IMR-90 (cell line): ENCODE measurements at regions not wholly inside any gene's neighbourhood (a gene's known extent, or its start where the extent isn't known, plus 50 kb on each side); places are given as distances from the start of the nearest gene placed in this dataset.

Experiments
- ATAC-seq: fragments of 200-7000 bp; cut with Tn5 transposase; 2 replicates; pipeline ENCODE4 v1.9.1; 2020; ENCODE audit warnings: low read depth, mild to moderate bottlenecking, moderate library complexity
- BruUV-seq: library from RNA; stranded (reverse); fragments of 400-500 nt; replicated peaks from 2 replicates; lab custom pipeline; 2021; lab: Mats Ljungman, UMichigan
- CTCF ChIA-PET: fragments of 300-600 bp; formaldehyde crosslinking; extraction: SDS; loops from one replicate; lab custom pipeline; 2021; ENCODE audit warnings: antibody characterized with exemption; lab: Yijun Ruan, JAX
- POLR2A ChIA-PET: fragments of 300-600 bp; sonication (Branson Sonifier 250); formaldehyde crosslinking; loops from one replicate; lab custom pipeline; 2022; ENCODE audit warnings: antibody characterized with exemption; ENCODE audit not compliant: unreplicated experiment; lab: Charles Lee
- DNase-seq: peaks from one replicate; pipeline ENCODE4 v3.0.0; 2013
- H2AFZ ChIP-seq: replicated peaks from 2 replicates; pipeline ENCODE3; 2013; ENCODE audit warnings: low read length, mild to moderate bottlenecking; ENCODE audit not compliant: poor library complexity
- H2AK5ac ChIP-seq: 2 replicates; pipeline ENCODE4 v1.6.1; 2013; ENCODE audit warnings: low read depth, low read length, inconsistent platforms
- H2AK9ac ChIP-seq: replicated peaks from 2 replicates; pipeline ENCODE3; 2013; ENCODE audit warnings: mild to moderate bottlenecking, low read depth, low read length, moderate library complexity; ENCODE audit not compliant: poor library complexity
- H2BK120ac ChIP-seq: 2 replicates; pipeline ENCODE4 v1.6.1; 2013; ENCODE audit warnings: low read depth, low read length, inconsistent platforms
- H2BK15ac ChIP-seq: 3 replicates; pipeline ENCODE4 v1.6.1; 2013; ENCODE audit warnings: low read depth, low read length, inconsistent platforms
- H2BK20ac ChIP-seq: 2 replicates; pipeline ENCODE4 v1.6.1; 2013; ENCODE audit warnings: low read depth, mild to moderate bottlenecking, inconsistent platforms, low read length, moderate library complexity
- H2BK5ac ChIP-seq: 2 replicates; pipeline ENCODE4 v1.6.1; 2013; ENCODE audit warnings: mild to moderate bottlenecking, low read depth, low read length, inconsistent platforms; ENCODE audit not compliant: poor library complexity, severe bottlenecking
- H3K14ac ChIP-seq: replicated peaks from 2 replicates; pipeline ENCODE4 v1.6.1; 2013; ENCODE audit warnings: low read depth, low read length, inconsistent platforms
- H3K18ac ChIP-seq: 2 replicates; pipeline ENCODE4 v1.6.1; 2013; ENCODE audit warnings: low read depth, low read length, control low read depth
- H3K23ac ChIP-seq: 2 replicates; pipeline ENCODE4 v1.6.1; 2013; ENCODE audit warnings: low read depth, low read length, inconsistent platforms
- H3K27ac ChIP-seq: 2 replicates; pipeline ENCODE4 v1.5.1; 2013; ENCODE audit warnings: mild to moderate bottlenecking, control low read depth, low read length; ENCODE audit not compliant: insufficient read depth
- H3K27me3 ChIP-seq: 2 replicates; pipeline ENCODE4 v1.6.1; 2013; ENCODE audit warnings: low read length; ENCODE audit not compliant: control insufficient read depth, insufficient read depth
- H3K36me3 ChIP-seq: 2 replicates; pipeline ENCODE4 v1.6.1; 2013; ENCODE audit warnings: low read length, mixed read lengths; ENCODE audit not compliant: control insufficient read depth, insufficient read depth
- H3K4ac ChIP-seq: 2 replicates; pipeline ENCODE4 v1.6.1; 2013; ENCODE audit warnings: low read depth, low read length, inconsistent platforms
- H3K4me1 ChIP-seq: 2 replicates; pipeline ENCODE4 v1.6.1; 2013; ENCODE audit warnings: low read length, mixed read lengths; ENCODE audit not compliant: control insufficient read depth, insufficient read depth
- H3K4me2 ChIP-seq: 2 replicates; pipeline ENCODE4 v1.6.1; 2013; ENCODE audit warnings: low read depth, mild to moderate bottlenecking, control low read depth, low read length, moderate library complexity
- H3K4me3 ChIP-seq: 2 replicates; pipeline ENCODE4 v1.5.1; 2013; ENCODE audit warnings: low read depth, mild to moderate bottlenecking, control low read depth, low read length, moderate library complexity; ENCODE audit not compliant: insufficient read depth
- H3K56ac ChIP-seq: 2 replicates; pipeline ENCODE4 v1.6.1; 2013; ENCODE audit warnings: low read length, inconsistent platforms; ENCODE audit not compliant: insufficient read depth; ENCODE audit errors: extremely low read depth
- H3K79me1 ChIP-seq, 2 experiments: 2 replicates each; pipeline ENCODE4 v1.6.1; 2013; ENCODE audit warnings: low read length in 2 of 2, inconsistent platforms in 1 of 2, low read depth in 1 of 2
- H3K9ac ChIP-seq: 2 replicates; pipeline ENCODE4 v1.6.1; 2013; ENCODE audit warnings: low read depth, low read length, control low read depth
- H3K9me1 ChIP-seq: 2 replicates; pipeline ENCODE4 v1.6.1; 2013; ENCODE audit warnings: low read length, inconsistent platforms; ENCODE audit not compliant: insufficient read depth
- H3K9me3 ChIP-seq: 2 replicates; pipeline ENCODE4 v1.6.1; 2013; ENCODE audit warnings: low read length; ENCODE audit not compliant: control insufficient read depth, insufficient read depth
- H4K20me1 ChIP-seq: 2 replicates; pipeline ENCODE4 v1.6.1; 2013; ENCODE audit warnings: low read length, inconsistent platforms; ENCODE audit not compliant: insufficient read depth
- H4K5ac ChIP-seq: 2 replicates; pipeline ENCODE4 v1.6.1; 2013; ENCODE audit warnings: mild to moderate bottlenecking, low read depth, low read length, control low read depth
- H4K8ac ChIP-seq, 2 experiments: 2 replicates each; pipeline ENCODE4 v1.6.1; 2013; ENCODE audit warnings: low read depth in 2 of 2, low read length in 2 of 2, control low read depth in 1 of 2, inconsistent platforms in 1 of 2
- H4K91ac ChIP-seq: 2 replicates; pipeline ENCODE4 v1.6.1; 2013; ENCODE audit warnings: low read depth, low read length, inconsistent platforms; ENCODE audit not compliant: insufficient read depth
- BHLHE40 ChIP-seq: fragments of 150-350 bp; IDR thresholded peaks from 2 replicates; pipeline ENCODE4 v1.6.1; 2016; ENCODE audit warnings: mild to moderate bottlenecking, low read depth, low read length
- CEBPB ChIP-seq: IDR thresholded peaks from 2 replicates; pipeline ENCODE4 v1.6.1; 2012; ENCODE audit warnings: low read depth, low read length, improper control_type of control experiment
- CHD1 ChIP-seq: IDR thresholded peaks from 2 replicates; pipeline ENCODE4 v1.6.1; 2012; ENCODE audit warnings: low read depth, low read length, improper control_type of control experiment
- FOS ChIP-seq: fragments of 150-350 bp; IDR thresholded peaks from 2 replicates; pipeline ENCODE4 v1.6.1; 2016; ENCODE audit warnings: low read depth, low read length
- MAFK ChIP-seq: IDR thresholded peaks from 2 replicates; pipeline ENCODE4 v1.6.1; 2012; ENCODE audit warnings: low read depth, low read length, improper control_type of control experiment
- MAZ ChIP-seq: IDR thresholded peaks from 2 replicates; pipeline ENCODE4 v1.6.1; 2012; ENCODE audit warnings: low read depth, mild to moderate bottlenecking, low read length, improper control_type of control experiment, moderate library complexity, borderline replicate concordance
- MXI1 ChIP-seq: IDR thresholded peaks from 2 replicates; pipeline ENCODE4 v1.6.1; 2012; ENCODE audit warnings: low read depth, mild to moderate bottlenecking, low read length, moderate library complexity, borderline replicate concordance
- NFE2L2 ChIP-seq: fragments of 150-350 bp; IDR thresholded peaks from 2 replicates; pipeline ENCODE4 v1.6.1; 2016; ENCODE audit warnings: low read depth, mild to moderate bottlenecking, low read length
- POLR2A ChIP-seq: IDR thresholded peaks from 2 replicates; pipeline ENCODE4 v1.6.1; 2012; ENCODE audit warnings: mild to moderate bottlenecking, low read depth, low read length
- RAD21 ChIP-seq: IDR thresholded peaks from 2 replicates; pipeline ENCODE4 v1.6.1; 2012; ENCODE audit warnings: low read length, improper control_type of control experiment
- RCOR1 ChIP-seq: IDR thresholded peaks from 2 replicates; pipeline ENCODE4 v1.6.1; 2012; ENCODE audit warnings: mild to moderate bottlenecking, low read length, improper control_type of control experiment; ENCODE audit not compliant: insufficient replicate concordance
- RFX5 ChIP-seq: IDR thresholded peaks from 2 replicates; pipeline ENCODE4 v1.8.0; 2012; ENCODE audit warnings: low read depth, mild to moderate bottlenecking, low read length, moderate library complexity
- SMC3 ChIP-seq: fragments of 150-350 bp; IDR thresholded peaks from 2 replicates; pipeline ENCODE4 v1.6.1; 2016; ENCODE audit warnings: low read depth, mild to moderate bottlenecking, antibody characterized with exemption, low read length, moderate library complexity
- WGBS, 2 experiments: methylation state at CpG; one replicate each; pipeline versions ENCODE4 v1.1.5 to v1.1.7; 2013; ENCODE audit warnings: missing lambda C conversion rate in 2 of 2; ENCODE audit not compliant: insufficient read length in 1 of 2; ENCODE audit errors: extremely low coverage in 2 of 2; 5-methylcytosine and 5-hydroxymethylcytosine counted together
- dilution Hi-C: fragments of 300-500 bp; cut with HindIII; formaldehyde crosslinking; loops from one replicate; pipeline ENCODE4 v1.14.3; 2018; ENCODE audit warnings: low sequenced_read_pairs; ENCODE audit not compliant: unreplicated experiment
- in situ Hi-C: fragments of 300-500 bp; cut with MboI; formaldehyde crosslinking; loops from 3 replicates; pipeline ENCODE4 v1.14.3; 2019; ENCODE audit warnings: low sequenced_read_pairs, inconsistent platforms, mixed read lengths
- intact Hi-C: fragments of 100-400 bp; cut with micrococcal nuclease; formaldehyde crosslinking; loops from 2 replicates; pipeline ENCODE4 v1.10.0; 2022
- TF ChIP-seq, protein P1 (sequence below): fragments of 150-350 bp; IDR thresholded peaks from 2 replicates; pipeline ENCODE4 v1.6.1; 2016; ENCODE audit warnings: low read depth, mild to moderate bottlenecking, low read length, moderate library complexity, borderline replicate concordance
- TF ChIP-seq, protein P2 (sequence below): conservative IDR thresholded peaks from 2 replicates; pipeline ENCODE4 v1.5.1; 2012; ENCODE audit warnings: mild to moderate bottlenecking, low read depth, low read length, improper control_type of control experiment
- TF ChIP-seq, protein P3 (sequence below): fragments of 150-350 bp; IDR thresholded peaks from 2 replicates; pipeline ENCODE4 v1.6.1; 2017; ENCODE audit warnings: mild to moderate bottlenecking, antibody characterized with exemption, low read length, low read depth

- H3K27ac ChIP-seq: no peak overlapping the region
- no peaks in the 10 kb centered on the region for H4K20me1 ChIP-seq
- in situ Hi-C loops: no loop called here
- no peak overlapping the region for H4K8ac ChIP-seq
- no peak overlapping the region for H4K5ac ChIP-seq
- TF ChIP-seq MAZ (no peak), CEBPB (no peak), SMC3 (no peak), FOS (no peak), RCOR1 (no peak), NFE2L2 (no peak), POLR2A (no peak), CHD1 (no peak), RAD21 (no peak), BHLHE40 (no peak), MAFK (no peak), MXI1 (no peak), RFX5 (no peak)
- TF ChIP-seq, protein P1, sequence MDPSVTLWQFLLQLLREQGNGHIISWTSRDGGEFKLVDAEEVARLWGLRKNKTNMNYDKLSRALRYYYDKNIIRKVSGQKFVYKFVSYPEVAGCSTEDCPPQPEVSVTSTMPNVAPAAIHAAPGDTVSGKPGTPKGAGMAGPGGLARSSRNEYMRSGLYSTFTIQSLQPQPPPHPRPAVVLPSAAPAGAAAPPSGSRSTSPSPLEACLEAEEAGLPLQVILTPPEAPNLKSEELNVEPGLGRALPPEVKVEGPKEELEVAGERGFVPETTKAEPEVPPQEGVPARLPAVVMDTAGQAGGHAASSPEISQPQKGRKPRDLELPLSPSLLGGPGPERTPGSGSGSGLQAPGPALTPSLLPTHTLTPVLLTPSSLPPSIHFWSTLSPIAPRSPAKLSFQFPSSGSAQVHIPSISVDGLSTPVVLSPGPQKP: no peak
- TF ChIP-seq, protein P2, sequence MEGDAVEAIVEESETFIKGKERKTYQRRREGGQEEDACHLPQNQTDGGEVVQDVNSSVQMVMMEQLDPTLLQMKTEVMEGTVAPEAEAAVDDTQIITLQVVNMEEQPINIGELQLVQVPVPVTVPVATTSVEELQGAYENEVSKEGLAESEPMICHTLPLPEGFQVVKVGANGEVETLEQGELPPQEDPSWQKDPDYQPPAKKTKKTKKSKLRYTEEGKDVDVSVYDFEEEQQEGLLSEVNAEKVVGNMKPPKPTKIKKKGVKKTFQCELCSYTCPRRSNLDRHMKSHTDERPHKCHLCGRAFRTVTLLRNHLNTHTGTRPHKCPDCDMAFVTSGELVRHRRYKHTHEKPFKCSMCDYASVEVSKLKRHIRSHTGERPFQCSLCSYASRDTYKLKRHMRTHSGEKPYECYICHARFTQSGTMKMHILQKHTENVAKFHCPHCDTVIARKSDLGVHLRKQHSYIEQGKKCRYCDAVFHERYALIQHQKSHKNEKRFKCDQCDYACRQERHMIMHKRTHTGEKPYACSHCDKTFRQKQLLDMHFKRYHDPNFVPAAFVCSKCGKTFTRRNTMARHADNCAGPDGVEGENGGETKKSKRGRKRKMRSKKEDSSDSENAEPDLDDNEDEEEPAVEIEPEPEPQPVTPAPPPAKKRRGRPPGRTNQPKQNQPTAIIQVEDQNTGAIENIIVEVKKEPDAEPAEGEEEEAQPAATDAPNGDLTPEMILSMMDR: no peak
- TF ChIP-seq, protein P3, sequence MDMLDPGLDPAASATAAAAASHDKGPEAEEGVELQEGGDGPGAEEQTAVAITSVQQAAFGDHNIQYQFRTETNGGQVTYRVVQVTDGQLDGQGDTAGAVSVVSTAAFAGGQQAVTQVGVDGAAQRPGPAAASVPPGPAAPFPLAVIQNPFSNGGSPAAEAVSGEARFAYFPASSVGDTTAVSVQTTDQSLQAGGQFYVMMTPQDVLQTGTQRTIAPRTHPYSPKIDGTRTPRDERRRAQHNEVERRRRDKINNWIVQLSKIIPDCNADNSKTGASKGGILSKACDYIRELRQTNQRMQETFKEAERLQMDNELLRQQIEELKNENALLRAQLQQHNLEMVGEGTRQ: no peak
- no peaks in the 10 kb centered on the region for H3K9me1 ChIP-seq
- no peak overlapping the region for H4K91ac ChIP-seq
- ChIA-PET CTCF (no interaction called here), POLR2A (no interaction called here)
- DNase-seq: peak; percentile 4
- no peak overlapping the region for H3K14ac ChIP-seq
- intact Hi-C loops: no loop called here
- no peaks in the 10 kb centered on the region for H3K27me3 ChIP-seq
- no peak overlapping the region for H2BK120ac ChIP-seq
- H3K9ac ChIP-seq: no peak overlapping the region
- H2BK20ac ChIP-seq: no peak overlapping the region
- H2AK5ac ChIP-seq: no peak overlapping the region
- no peak overlapping the region for H3K4ac ChIP-seq
- no peaks in the 10 kb centered on the region for H3K9me3 ChIP-seq
- no peak overlapping the region for H2BK15ac ChIP-seq
- no peaks in the 10 kb centered on the region for H3K4me1 ChIP-seq
- H3K56ac ChIP-seq: no peak overlapping the region
- H2AFZ ChIP-seq: no peak overlapping the region
- no peak overlapping the region for H3K4me2 ChIP-seq
- H2BK5ac ChIP-seq: no peak overlapping the region
- no peaks in the 10 kb centered on the region for H3K36me3 ChIP-seq
- no peak overlapping the region for H2AK9ac ChIP-seq
- 20% methylated on average over 1 of the region's 7 CpGs; no CpG with 5 or more reads in 1 of the 2 experiments for WGBS, 2 experiments
- dilution Hi-C loops: no loop called here
- no TSS peak for BruUV-seq
- no peak overlapping the region for H3K23ac ChIP-seq
- H3K18ac ChIP-seq: no peak overlapping the region
- H3K4me3 ChIP-seq: no peak overlapping the region
- no peaks in the 10 kb centered on the region for H3K79me1 ChIP-seq
- no peak for ATAC-seq
Observed at GRCh38 chr3:117302428-117302827, 592.8 kb downstream of the TUSC7 start.
